Small intestine (tissue), 7 donors: ENCODE measurements at regions not wholly inside any gene's neighbourhood (a gene's known extent, or its start where the extent isn't known, plus 50 kb on each side); places are given as distances from the start of the nearest gene placed in this dataset.

ENCODE experiments used
- DNase-seq, 2 donors: peaks; one replicate each; pipeline versions ENCODE4 v3.0.0 to v3.0.0-alpha.2; 2013
- FAIRE-seq: peaks from 2 replicates; lab custom pipeline; 2012; peaks lifted over from hg19 to GRCh38; lab: Jason Lieb, UNC
- H3K27ac ChIP-seq, 3 donors: one replicate each; pipeline ENCODE4 v1.5.1; 2013; ENCODE audit warnings: low read length in 2 of 3, mild to moderate bottlenecking in 2 of 3, control low read depth in 1 of 3, inconsistent platforms in 1 of 3, low read depth in 1 of 3, moderate library complexity in 1 of 3
- H3K27me3 ChIP-seq, 3 donors: one replicate each; pipeline ENCODE4 v1.6.1; 2013; ENCODE audit warnings: low read length in 3 of 3, inconsistent platforms in 1 of 3; ENCODE audit not compliant: control insufficient read depth in 3 of 3, insufficient read depth in 3 of 3
- H3K36me3 ChIP-seq, 3 donors: one replicate each; pipeline ENCODE4 v1.6.1; 2013; ENCODE audit warnings: low read length in 3 of 3, inconsistent platforms in 1 of 3, low read depth in 1 of 3, mild to moderate bottlenecking in 1 of 3, moderate library complexity in 1 of 3; ENCODE audit not compliant: control insufficient read depth in 3 of 3, insufficient read depth in 2 of 3
- H3K4me1 ChIP-seq, 3 donors: one replicate each; pipeline ENCODE4 v1.6.1; 2013; ENCODE audit warnings: low read length in 2 of 3, inconsistent platforms in 1 of 3, low read depth in 1 of 3, mild to moderate bottlenecking in 1 of 3, moderate library complexity in 1 of 3; ENCODE audit not compliant: control insufficient read depth in 3 of 3, insufficient read depth in 2 of 3
- H3K4me3 ChIP-seq, 3 donors: one replicate each; pipeline ENCODE4 v1.5.1; 2013; ENCODE audit warnings: low read length in 3 of 3, control low read depth in 1 of 3, inconsistent platforms in 1 of 3, low read depth in 1 of 3, mild to moderate bottlenecking in 1 of 3, moderate library complexity in 1 of 3
- H3K9me3 ChIP-seq, 2 donors: one replicate each; pipeline ENCODE4 v1.6.1; 2013; ENCODE audit warnings: low read depth in 1 of 2, low read length in 1 of 2; ENCODE audit not compliant: control insufficient read depth in 2 of 2, insufficient read depth in 1 of 2
- WGBS, 3 donors: extraction: QIAGEN DNeasy Blood & Tissue Kit; methylation state at CpG; one replicate each; pipeline ENCODE4 v1.1.7; 2013; 5-methylcytosine and 5-hydroxymethylcytosine counted together
- donor health status: healthy with polysubstance abuse.
- donor health status: control.
- donor health status: control.
- donor health status: Bipolar disorder and iron deficiency.
- donor health status: healthy.

DNA sequence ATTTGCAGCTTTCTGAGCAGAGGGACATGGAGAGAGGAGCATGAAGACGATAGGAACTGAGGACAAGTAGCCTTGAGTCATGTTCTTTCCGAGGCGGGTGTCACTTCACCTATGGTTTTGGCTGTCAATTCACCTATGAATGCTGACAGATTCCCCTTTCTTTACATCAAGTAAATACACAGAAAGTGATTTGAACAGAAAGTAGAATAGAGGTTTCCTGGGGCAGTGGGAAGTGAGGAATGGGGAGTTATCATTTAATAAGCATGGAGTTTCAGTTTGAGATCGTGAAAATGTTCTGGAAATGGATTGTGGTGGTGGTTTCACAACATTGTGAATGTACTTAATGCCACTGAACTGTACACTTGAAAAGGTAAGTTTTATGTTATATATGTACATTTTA is 138.4 kb upstream of the MDFIC start:
- no peaks in the 10 kb centered on the region for H3K4me1 ChIP-seq
- H3K27ac ChIP-seq: no peak overlapping the region
- DNase-seq: no peak
- FAIRE-seq: no peak
- WGBS, 3 donors: 74 to 87% (median 85%) methylated on average over 4 of the region's 4 CpGs
- no peak overlapping the region for H3K4me3 ChIP-seq
- H3K9me3 ChIP-seq: no peaks in the 10 kb centered on the region
- no peaks in the 10 kb centered on the region for H3K27me3 ChIP-seq
- H3K36me3 ChIP-seq: no peaks in the 10 kb centered on the region

DNA sequence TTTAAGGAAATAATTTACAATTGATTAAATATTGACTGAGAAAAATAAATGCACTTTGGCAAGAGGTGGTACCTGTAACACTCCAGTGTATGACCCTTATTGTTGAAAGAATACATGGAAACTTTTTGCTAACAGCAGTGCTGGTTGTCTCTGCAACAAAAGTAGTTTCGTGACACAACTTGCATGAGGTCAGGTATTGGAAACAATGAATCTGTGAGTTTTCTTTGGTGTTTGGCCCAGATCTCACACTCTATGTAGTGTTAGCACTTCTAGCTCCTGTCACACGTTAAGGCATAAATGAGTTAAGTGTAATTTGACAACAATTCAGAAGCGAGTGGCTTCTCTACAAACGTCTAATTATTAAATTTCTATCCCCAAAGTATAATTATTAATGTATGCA is 137.7 kb upstream of the MDFIC start:
- WGBS, 3 donors: 73 to 77% (median 73%) methylated on average over 4 of the region's 4 CpGs
- DNase-seq: no peak
- Histone ChIP-seq H3K9me3 (no peaks in the 10 kb centered on the region), H3K4me3 (no peak overlapping the region), H3K4me1 (no peaks in the 10 kb centered on the region), H3K27me3 (no peaks in the 10 kb centered on the region), H3K36me3 (no peaks in the 10 kb centered on the region), H3K27ac (no peak overlapping the region)
- FAIRE-seq: no peak

GRCh38 chr7:114784746-114785145 is 137.1 kb upstream of the MDFIC start:
- no peak for FAIRE-seq
- H3K4me3 ChIP-seq: no peak overlapping the region
- no peak for DNase-seq

GRCh38 chr7:114785496-114785895 is 136.4 kb upstream of the MDFIC start:
- DNase-seq: no peak
- H3K27me3 ChIP-seq: no peaks in the 10 kb centered on the region
- no peaks in the 10 kb centered on the region for H3K9me3 ChIP-seq
- FAIRE-seq: no peak
- WGBS, 3 donors: 43 to 46% (median 46%) methylated on average over 3 of the region's 3 CpGs
- no peaks in the 10 kb centered on the region for H3K36me3 ChIP-seq
- no peaks in the 10 kb centered on the region for H3K4me1 ChIP-seq
- no peak overlapping the region for H3K4me3 ChIP-seq
- no peak overlapping the region for H3K27ac ChIP-seq

More at GRCh38 chr7:114784746-114785145, 137.1 kb upstream of the MDFIC start:
- no peaks in the 10 kb centered on the region for H3K4me1 ChIP-seq
- H3K9me3 ChIP-seq: no peaks in the 10 kb centered on the region
- no peak overlapping the region for H3K27ac ChIP-seq
- WGBS, 3 donors: 60 to 72% (median 64%) methylated on average over 1 of the region's 1 CpG
- no peaks in the 10 kb centered on the region for H3K27me3 ChIP-seq
- H3K36me3 ChIP-seq: no peaks in the 10 kb centered on the region

DNA sequence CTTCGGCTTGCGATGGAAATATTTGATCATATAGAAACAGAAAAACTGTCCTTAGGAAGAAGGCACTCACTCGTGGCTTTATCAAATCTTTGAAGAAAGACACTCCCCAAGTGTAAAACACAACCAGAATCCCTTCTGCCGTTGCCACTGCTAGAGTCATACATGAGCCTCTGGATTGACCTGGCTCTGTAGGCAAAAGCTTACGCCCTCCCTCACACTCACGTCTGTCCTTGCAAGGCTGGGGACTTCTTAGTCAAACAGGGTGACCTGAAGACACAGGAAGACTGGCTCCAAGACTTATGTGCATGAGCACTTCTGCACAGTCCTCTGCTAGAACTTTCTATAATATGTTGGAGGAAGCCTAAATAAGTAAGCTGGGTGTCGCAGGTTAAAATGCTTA is 135.4 kb upstream of the MDFIC start:
- Histone ChIP-seq H3K4me1 (no peaks in the 10 kb centered on the region), H3K9me3 (no peaks in the 10 kb centered on the region), H3K27ac (no peak overlapping the region), H3K36me3 (no peaks in the 10 kb centered on the region), H3K27me3 (no peaks in the 10 kb centered on the region), H3K4me3 (no peak overlapping the region)
- DNase-seq (no peak), FAIRE-seq (no peak)
- 60 to 75% (median 68%) methylated on average over 7 of the region's 7 CpGs for WGBS, 3 donors

DNA sequence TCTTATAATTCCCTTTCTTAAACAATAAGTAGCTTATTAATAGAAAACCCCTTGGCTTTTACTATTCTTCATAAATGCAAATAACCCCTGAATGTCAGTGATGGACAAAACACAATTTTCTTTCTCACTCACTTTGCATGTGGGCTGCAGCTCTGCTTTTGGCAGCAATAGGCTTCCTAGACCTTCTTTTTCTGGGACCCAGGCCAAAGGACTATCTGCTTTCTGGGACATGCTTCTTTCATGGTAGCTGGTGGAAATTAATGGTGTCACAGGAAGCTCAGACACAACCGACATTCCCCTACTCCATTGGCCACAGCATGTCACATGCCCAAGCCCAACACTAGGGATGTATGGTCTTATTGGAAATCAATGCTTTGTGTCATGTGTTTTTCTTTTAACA is 134.3 kb upstream of the MDFIC start:
- Histone ChIP-seq H3K4me3 (no peak overlapping the region), H3K9me3 (no peaks in the 10 kb centered on the region), H3K36me3 (no peaks in the 10 kb centered on the region), H3K27me3 (no peaks in the 10 kb centered on the region), H3K4me1 (no peaks in the 10 kb centered on the region), H3K27ac (no peak overlapping the region)
- WGBS, 3 donors: 80 to 90% (median 87%) methylated on average over 1 of the region's 1 CpG
- FAIRE-seq: no peak
- DNase-seq: no peak

- FAIRE-seq (no peak), DNase-seq (no peak)
- Histone ChIP-seq H3K27me3 (no peaks in the 10 kb centered on the region), H3K27ac (no peak overlapping the region), H3K9me3 (no peaks in the 10 kb centered on the region), H3K4me3 (no peak overlapping the region), H3K36me3 (no peaks in the 10 kb centered on the region), H3K4me1 (no peaks in the 10 kb centered on the region)
- WGBS, 3 donors: 78 to 90% (median 85%) methylated on average over 4 of the region's 4 CpGs
Observed at GRCh38 chr7:114788706-114789105, 133.2 kb upstream of the MDFIC start.

- H3K27ac ChIP-seq: no peak overlapping the region
- FAIRE-seq: no peak
- WGBS, 3 donors: 41 to 62% (median 43%) methylated on average over 2 of the region's 2 CpGs
Observed at GRCh38 chr7:114789161-114789560, 132.7 kb upstream of the MDFIC start.

GRCh38 chr7:114789871-114790311 is 132.0 kb upstream of the MDFIC start:
- 59 to 74% (median 60%) methylated on average over 3 of the region's 3 CpGs for WGBS, 3 donors

More at GRCh38 chr7:114789161-114789560, 132.7 kb upstream of the MDFIC start:
- Histone ChIP-seq H3K36me3 (no peaks in the 10 kb centered on the region), H3K4me1 (no peaks in the 10 kb centered on the region), H3K27me3 (no peaks in the 10 kb centered on the region), H3K9me3 (no peaks in the 10 kb centered on the region), H3K4me3 (no peak overlapping the region)
- DNase-seq: no peak

More at GRCh38 chr7:114789871-114790311, 132.0 kb upstream of the MDFIC start:
- Histone ChIP-seq H3K27ac (no peak overlapping the region), H3K36me3 (no peaks in the 10 kb centered on the region), H3K4me3 (no peak overlapping the region), H3K4me1 (no peaks in the 10 kb centered on the region), H3K27me3 (no peaks in the 10 kb centered on the region), H3K9me3 (no peaks in the 10 kb centered on the region)
- FAIRE-seq: no peak
- DNase-seq: no peak
